ENCODE measurements at regions not wholly inside any gene's neighbourhood (a gene's known extent, or its start where the extent isn't known, plus 50 kb on each side); places are given as distances from the start of the nearest gene placed in this dataset.

GRCh38 chr4:1543976-1544375, 137.7 kb upstream of the NKX1-1 start:
- Histone ChIP-seq H3K4me1 (no peaks in the 10 kb centered on the region), H3K27ac (no peak overlapping the region), H3K9me3 (no peaks in the 10 kb centered on the region), H3K36me3 (ENCODE audit: insufficient read depth in 1 of 2, low read depth in 1 of 2) (no peaks in the 10 kb centered on the region), H3K4me3 (no peak overlapping the region), H3K27me3 (ENCODE audit: insufficient read depth in 3 of 3, low read length in 2 of 3) (peaks cover 0 to 3% (median 0%) of the 10 kb centered on the region in 3 donors)
- peak in 1 of 2 donors; percentile 5 for DNase-seq
- no peak for ATAC-seq
- 84 to 93% (median 90%) methylated on average over 11 of the region's 11 CpGs for WGBS, 3 donors
- intact Hi-C loops (cut with DNase I) = no loop called here
- no peak for TF ChIP-seq CTCF (IDR thresholded peaks at IDR 0.05)

GRCh38 chr4:1543561-1543960, 137.3 kb upstream of the NKX1-1 start:
- intact Hi-C loops (cut with DNase I) = no loop called here
- 82 to 85% (median 83%) methylated on average over 7 to 8 of the region's 8 CpGs for WGBS, 3 donors
- Histone ChIP-seq H3K9me3 (no peaks in the 10 kb centered on the region), H3K27me3 (ENCODE audit: insufficient read depth in 3 of 3, low read length in 2 of 3) (peaks cover 0 to 7% (median 0%) of the 10 kb centered on the region in 3 donors), H3K27ac (no peak overlapping the region), H3K4me1 (no peaks in the 10 kb centered on the region), H3K36me3 (ENCODE audit: insufficient read depth in 1 of 2, low read depth in 1 of 2) (no peaks in the 10 kb centered on the region), H3K4me3 (no peak overlapping the region)
- DNase-seq (peak; percentile 6 to 47), ATAC-seq (no peak)
- no peak for TF ChIP-seq CTCF (IDR thresholded peaks at IDR 0.05)

GRCh38 chr4:1542516-1543320, 136.5 kb upstream of the NKX1-1 start:
- Histone ChIP-seq H3K4me1 (no peaks in the 10 kb centered on the region), H3K27me3 (ENCODE audit: insufficient read depth in 3 of 3, low read length in 2 of 3) (peaks cover 0 to 7% (median 0%) of the 10 kb centered on the region in 3 donors), H3K36me3 (ENCODE audit: insufficient read depth in 1 of 2, low read depth in 1 of 2) (no peaks in the 10 kb centered on the region), H3K9me3 (no peaks in the 10 kb centered on the region), H3K4me3 (no peak overlapping the region), H3K27ac (no peak overlapping the region)
- intact Hi-C loops (cut with DNase I) = no loop called here
- no peak for TF ChIP-seq CTCF (IDR thresholded peaks at IDR 0.05)
- DNase-seq = peak; percentile 9 to 42
- WGBS, 3 donors = 86 to 89% (median 87%) methylated on average over 27 of the region's 27 CpGs
- no peak for ATAC-seq

GRCh38 chr4:1542226-1542490, 135.9 kb upstream of the NKX1-1 start:
- Histone ChIP-seq H3K4me1 (no peaks in the 10 kb centered on the region), H3K4me3 (no peak overlapping the region), H3K9me3 (no peaks in the 10 kb centered on the region), H3K27ac (no peak overlapping the region), H3K36me3 (ENCODE audit: insufficient read depth in 1 of 2, low read depth in 1 of 2) (no peaks in the 10 kb centered on the region), H3K27me3 (ENCODE audit: insufficient read depth in 3 of 3, low read length in 2 of 3) (peaks cover 0 to 7% (median 0%) of the 10 kb centered on the region in 3 donors)
- peak; percentile 6 to 33 for DNase-seq
- ATAC-seq = no peak
- TF ChIP-seq CTCF (IDR thresholded peaks at IDR 0.05) = no peak
- 75 to 80% (median 76%) methylated on average over 10 of the region's 10 CpGs for WGBS, 3 donors
- intact Hi-C loops (cut with DNase I) = no loop called here
